T-helper 1 cell (primary cell): ENCODE measurements at regions not wholly inside any gene's neighbourhood (a gene's known extent, or its start where the extent isn't known, plus 50 kb on each side); places are given as distances from the start of the nearest gene placed in this dataset.
"Not testable (repeated sequence)": the region's sequence is repeated elsewhere in the genome, so short reads cannot be mapped to it uniquely, and the experiment has no call there.

Experiments
- DNase-seq, 5 donors: peaks; one replicate each; pipeline ENCODE4 v3.0.0-alpha.2; 2012 to 2020

DNA sequence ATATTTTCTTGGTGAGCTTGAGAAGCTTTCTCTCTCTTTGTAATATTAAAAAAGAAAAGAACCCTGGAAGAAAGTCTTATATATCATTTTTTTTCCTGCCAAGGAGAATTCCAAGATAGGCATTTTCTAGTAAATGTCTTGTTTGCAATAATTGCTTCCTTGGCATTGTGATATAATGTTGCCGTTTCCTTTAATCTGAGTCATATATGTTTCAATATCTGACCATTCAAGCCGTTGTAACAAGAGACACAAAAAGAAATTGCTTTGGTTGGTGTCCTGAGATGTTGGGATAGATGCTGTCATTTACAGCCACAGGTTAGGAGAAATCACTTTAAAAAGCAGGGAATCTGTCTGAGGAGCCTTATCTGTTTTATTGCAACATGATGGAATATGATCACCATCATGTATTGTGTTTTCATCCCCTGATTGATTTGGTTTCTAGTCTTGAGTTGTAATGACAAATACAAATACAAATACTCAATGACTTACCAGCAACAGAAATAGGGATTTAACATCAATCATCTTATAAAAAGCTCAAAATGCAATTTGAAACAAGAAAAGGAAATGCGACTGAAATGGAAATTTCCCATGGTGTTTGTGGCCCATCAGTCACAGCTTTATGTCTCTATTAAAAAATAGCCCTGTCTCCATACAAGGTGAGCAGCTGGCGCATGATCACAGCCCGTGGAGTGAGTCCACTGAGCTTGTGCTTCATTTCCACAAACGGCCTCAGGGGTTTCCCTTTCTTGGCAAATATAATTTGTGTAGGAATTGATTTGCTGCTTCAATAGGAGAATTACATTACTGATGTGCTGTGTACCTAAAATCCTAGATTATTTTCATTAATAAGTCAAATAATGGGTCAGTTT lies 250.1 kb upstream of the TRPC7 start:
- DNase-seq, result no peak

DNA sequence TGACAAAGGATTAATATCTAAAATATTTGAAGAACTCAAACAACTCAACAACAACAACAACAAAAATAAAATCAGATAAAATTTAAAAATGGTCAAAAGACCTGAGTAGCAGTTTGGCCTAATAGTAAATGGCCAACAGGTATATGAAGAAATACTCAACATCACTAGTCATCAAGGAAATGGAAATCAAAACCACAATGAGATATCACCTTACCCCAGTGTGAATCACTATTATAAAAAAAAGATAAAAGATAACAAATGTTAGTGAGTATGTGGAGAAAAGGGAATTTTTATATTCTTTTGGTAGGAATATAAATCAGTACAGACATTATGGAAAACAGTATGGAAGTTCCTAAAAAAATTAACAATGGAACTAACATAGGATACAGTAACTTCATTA lies 247.9 kb upstream of the TRPC7 start:
- no peak for DNase-seq

DNA sequence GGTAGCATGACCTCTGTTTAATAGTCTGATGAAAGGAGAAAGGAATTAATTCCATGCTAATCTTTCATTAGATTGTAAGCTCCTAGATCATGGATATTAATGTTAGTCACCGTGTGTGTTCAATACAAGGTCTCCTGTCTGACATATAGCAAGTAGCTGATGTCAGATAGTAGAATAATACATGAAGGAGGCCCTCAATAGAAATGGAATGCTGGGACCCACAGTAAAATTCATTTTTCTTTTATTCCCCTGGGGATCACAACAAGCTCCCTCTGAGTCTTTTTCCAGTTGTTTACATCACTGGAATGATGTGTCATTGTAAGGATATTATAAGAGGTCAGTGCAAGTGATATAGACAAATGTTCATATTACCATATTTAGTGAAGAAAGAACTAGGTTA lies 240.3 kb upstream of the TRPC7 start:
- no peak for DNase-seq

DNA sequence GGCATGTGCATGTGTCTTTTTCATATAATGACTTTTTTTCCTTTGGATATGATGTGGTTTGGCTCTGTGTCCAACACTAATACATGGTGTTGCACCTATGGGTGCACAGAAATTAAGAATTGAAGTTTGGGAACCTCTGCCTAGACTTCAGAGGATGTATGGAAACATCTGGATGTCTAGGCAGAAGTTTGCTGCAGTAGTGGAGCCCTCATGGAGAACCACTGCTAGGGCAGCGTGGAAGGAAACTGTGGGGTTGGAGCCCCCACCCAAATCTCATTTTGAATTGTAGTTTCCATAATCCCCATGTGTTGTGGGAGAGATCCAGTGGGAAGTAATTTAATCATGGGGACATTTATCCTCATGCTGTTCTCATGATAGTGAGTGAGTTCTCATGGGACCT lies 235.0 kb upstream of the TRPC7 start:
- no peak for DNase-seq

DNA sequence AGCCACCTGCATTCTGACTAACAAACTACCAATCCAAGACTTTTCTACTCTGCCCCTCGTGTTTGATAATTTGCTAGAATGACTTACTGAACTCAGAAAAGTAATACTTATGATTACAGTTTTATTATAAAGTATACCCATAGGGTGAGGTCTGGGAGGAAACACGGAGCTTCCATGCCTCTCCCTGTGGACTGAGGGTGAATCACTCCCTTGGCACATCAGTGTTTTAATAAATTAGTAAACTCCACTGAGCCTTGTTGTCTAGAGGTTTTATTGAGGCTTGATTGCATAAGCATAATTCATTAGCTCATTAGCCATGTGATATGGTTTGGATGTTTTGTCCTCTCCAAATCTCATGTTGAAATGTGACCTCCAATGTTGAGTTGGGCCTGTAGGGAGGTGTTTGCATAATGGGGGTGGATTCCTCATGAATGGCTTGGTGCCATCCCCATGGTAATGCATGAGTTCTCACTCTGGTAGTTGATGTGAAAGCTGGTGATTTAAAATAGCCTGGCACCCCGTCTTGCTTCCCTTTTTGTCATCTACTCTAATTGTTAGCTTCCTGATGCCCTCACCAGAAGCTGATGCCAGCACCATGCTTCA lies 233.6 kb upstream of the TRPC7 start:
- no peak for DNase-seq

DNA sequence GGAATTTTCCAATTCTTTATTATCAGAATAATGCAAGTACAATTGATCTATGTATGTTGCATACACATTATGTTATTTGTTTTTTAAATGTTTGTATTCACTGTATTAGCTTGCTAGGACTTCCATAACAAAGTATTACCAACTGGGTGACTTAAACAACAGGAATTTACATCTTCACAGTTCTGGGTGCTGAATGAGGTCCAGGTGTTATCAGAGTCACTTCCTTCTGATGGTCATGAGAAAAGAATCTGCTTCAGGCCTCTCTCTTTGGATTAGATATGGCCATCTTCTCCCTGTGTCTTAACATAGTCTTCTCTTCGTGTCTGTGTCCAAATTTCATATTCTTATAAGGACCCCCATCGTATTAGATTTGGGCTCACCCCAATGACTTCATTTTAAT lies 229.1 kb upstream of the TRPC7 start:
- no peak for DNase-seq

DNA sequence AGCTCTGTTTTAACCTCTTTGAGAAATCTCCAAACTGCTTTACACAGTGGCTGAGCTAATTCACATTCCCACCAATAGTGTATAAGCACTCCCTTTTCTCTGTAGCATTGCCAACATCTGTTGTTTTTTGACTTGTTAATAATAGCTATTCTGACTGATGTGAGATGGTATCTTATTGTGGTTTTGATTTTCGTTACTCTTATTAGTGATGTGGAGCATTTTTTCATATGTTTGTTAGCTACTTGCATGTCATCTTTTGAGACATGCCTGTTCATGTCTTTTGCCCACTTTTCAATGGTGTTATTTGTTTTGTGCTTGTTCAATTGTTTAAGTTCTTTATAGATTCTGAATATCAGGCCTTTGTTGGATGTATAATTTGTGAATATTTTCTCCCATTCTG lies 225.2 kb upstream of the TRPC7 start:
- DNase-seq, result no peak

DNA sequence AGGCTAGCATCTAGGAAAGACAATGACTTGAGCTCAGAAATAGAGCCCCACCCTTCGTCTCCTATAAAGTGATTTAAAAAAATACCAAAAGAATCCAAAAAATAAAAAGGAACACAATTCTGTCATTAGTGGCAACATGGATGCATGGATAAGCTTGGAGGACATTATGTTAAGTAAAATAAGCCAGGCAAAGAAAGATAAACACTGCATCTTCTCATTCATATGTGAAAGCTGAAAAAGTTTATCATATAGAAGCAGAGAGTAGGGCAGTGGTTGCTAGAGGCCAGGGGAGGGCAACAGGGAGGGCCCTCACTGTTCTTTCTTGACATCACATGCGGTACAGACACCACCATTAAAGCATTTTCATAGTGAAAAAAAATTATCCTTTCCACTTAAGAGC lies 220.9 kb upstream of the TRPC7 start:
- DNase-seq, result no peak

DNA sequence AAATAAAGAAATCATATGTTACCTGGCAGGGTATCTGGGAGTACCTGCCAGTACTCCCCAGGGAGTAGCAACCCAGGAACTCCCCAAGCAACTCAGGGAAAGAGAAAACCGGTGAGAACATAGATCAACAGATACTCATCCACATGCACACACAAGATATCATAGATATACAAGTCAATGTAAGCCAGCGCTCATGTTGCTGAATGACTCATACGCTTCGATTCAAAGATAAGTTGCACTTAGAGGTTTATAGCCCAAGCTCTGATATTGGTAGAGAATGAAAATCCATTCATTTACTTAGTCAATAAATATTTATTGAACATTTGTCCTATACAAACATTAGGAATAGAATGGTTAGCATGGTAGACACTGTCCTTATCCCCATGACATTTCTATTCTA lies 219.1 kb upstream of the TRPC7 start:
- no peak for DNase-seq

DNA sequence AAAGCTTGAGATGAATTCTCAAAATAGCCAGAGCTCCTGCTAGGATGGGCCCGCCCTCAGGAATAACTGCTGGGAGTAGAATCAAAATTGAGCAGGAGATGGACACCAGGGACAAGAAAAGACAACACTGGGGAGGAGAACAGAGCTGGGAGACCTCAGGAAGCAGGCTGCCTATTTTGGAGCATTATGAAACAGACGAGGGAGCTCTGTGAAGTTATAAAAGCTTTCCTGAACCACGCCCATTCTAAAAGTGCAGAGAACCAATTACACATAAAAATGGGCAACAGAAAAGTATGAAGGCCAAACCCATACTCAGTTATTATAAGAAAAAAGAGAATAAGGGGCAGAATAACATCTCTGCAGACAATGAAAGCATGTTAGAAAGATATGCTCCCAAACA lies 213.9 kb upstream of the TRPC7 start:
- no peak for DNase-seq

DNA sequence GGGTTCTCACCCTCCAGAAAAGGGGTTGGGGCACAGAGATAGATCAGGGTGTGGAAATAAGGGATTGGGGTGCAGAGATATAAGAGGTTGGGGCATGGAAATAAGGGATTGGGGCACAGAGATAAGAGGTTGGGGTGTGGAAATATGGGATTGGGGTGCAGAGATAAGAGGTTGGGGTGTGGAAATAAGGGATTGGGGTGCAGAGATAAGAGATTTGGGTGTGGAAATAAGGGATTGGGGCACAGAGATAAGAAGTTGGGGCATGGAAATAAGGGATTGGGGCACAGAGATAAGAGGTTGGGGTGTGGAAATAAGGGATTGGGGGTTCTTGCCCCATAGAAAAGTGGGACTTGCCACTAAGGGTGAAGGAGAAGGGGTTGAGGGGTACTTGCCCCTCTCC lies 204.5 kb upstream of the TRPC7 start:
- not testable (repeated sequence) for DNase-seq

DNA sequence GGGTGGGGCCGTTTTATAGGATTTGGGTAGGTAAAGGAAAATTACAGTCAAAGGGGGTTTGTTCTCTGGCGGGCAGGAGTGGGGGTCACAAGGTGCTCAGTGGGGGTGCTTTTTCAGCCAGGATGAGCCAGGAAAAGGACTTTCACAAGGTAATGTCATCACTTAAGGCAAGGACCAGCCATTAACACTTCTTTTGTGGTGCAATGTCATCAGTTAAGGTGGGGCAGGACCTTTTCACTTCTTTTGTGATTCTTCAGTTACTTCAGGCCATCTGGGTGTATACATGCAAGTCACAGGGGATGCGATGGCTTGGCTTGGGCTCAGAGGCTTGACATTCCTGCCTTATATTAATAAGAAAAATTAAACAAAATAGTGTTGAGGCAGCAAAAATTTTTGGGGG lies 200.1 kb upstream of the TRPC7 start:
- DNase-seq, result not testable (repeated sequence)

DNA sequence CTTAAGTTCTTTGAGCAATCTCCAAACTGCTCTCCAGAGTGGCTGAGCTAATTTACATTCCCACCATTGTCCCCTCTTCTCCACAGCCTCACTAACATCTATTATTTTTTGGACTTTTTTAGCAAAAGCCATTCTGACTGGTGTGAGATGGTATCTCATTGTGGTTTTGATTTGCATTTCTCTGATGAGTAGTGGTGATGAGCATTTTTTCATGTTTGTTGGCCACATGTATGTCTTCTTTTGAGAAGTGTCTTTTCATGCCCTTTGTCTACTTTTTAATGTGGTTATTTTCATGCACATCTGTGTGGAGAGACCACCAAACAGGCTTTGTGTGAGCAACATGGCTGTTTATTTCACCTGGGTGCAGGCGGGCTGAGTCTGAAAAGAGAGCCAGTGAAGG lies 199.7 kb upstream of the TRPC7 start:
- DNase-seq, result not testable (repeated sequence)

DNA sequence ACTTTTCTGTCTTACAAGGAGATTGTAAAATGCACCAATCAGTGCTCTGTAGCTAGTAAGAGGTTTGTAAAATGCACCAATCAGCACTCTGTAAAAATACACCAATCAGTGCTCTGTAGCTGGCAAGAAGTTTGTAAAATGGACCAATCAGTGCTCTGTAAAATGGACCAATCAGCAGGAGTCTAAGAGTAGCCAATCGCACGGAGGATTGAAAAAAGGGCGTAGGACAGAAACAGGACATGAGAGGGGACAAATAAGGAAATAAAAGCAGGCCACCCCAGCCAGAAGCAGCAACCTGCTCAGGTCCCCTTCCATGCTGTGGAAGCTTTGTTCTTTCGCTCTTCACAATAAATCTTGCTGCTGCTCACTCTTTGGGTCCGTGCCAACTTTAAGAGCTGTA lies 199.1 kb upstream of the TRPC7 start:
- DNase-seq, result not testable (repeated sequence)

DNA sequence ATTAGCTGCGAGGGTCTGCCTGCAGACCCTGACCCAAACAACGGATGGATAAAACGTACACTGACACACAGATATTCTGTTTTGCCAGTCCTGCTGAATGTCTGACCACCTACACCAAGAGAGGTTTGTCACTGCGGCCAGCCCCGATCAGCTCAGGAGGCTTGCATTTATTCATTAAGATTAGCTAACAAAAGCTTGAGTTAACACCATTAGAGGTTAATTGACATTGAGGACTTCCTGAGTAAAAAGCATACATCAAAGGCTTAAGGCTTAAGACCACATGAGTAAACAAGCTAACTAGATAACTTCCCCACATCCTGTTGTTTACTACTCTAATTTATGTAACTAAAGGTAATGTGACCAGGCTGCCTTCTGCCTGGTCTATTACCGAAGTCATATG lies 198.1 kb upstream of the TRPC7 start:
- DNase-seq, result no peak

DNA sequence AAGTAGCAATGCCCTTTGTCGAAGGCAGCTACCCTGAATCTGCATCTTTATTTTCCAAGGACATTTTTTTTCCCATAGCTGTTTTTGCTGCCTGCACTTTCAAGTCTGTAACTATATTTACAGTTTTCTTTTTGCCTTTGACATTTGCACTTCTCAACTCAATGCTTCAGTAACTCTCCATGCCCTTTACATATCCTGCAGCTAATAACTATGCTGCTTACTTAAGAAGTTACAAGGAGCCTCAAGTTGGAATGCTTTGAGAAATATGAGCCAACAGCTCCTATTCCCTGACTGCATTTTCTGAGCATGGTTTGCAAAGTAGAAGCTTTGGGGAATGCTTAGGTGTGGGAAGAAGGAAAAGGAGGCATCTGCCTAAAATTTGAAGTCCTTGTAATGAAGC lies 194.8 kb upstream of the TRPC7 start:
- no peak for DNase-seq

DNA sequence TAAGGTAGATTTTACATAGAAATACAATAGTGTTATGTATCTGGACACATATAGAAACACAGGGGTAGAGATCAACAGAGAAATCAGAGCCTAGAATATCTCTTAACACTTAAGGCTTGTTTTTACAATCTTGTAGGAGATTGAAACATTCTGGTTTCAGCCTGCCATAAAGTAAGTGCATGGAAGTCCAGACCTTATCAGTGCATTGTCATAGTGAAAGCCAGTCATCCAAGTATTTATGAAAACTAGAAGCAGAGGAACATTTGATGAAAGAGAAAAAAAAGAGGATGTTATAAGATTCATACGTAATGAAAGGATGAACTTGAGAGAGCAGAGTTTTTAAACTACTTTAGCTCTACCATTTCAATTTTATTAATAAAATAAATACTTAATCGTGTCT lies 194.3 kb upstream of the TRPC7 start:
- DNase-seq, result no peak

DNA sequence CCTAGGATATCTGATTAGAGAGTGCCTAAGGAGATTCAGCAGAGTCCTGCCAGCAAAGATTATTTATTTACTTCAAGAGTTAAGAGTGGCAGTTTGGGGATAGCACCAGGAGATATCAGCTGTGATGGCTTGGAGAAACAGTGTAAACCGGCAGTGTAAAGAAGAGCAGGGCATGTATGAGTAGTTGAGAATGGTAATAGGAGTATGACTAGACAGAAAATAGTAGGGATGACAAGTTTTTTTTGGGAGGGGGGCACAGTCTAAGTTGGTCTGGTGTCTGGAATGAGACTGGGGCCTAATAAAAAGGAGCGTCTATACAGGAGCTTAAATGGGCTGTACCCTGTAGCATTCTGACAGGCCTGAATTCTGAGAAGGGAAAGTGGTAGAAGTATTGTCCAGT lies 181.8 kb upstream of the TRPC7 start:
- not testable (repeated sequence) for DNase-seq

DNA sequence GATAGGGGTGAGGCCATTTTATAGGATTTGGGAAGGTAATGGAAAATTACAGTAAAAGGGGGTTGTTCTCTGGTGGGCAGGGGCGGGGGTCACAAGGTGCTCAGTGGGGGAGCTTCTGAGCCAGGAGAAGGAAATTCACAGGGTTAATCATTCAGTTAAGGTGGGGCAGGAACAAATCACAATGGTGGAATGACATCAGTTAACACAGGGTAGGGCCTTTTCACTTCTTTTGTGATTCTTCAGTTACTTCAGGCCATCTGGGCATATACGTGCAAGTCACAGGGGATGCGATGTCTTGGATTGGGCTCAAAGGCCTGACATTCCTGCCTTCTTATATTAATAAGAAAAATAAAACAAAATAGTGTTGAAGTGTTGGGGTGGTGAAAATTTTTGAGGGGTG lies 181.1 kb upstream of the TRPC7 start:
- not testable (repeated sequence) for DNase-seq

DNA sequence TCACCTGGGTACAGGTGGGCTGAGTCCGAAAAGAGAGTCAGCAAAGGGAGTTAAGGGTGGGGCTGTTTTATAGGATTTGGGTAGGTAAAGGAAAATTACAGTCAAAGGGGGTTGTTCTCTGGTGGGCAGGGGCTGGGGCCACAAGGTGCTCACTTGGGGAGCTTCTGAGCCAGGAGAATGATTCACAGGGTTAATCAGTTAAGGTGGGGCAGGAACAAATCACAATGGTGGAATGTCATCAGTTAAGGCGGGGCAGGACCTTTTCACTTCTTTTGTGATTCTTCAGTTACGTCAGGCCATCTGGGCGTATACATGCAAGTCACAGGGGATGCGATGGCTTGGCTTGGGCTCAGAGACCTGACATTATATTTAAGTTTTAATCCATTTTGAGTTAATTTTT lies 179.7 kb upstream of the TRPC7 start:
- not testable (repeated sequence) for DNase-seq

DNA sequence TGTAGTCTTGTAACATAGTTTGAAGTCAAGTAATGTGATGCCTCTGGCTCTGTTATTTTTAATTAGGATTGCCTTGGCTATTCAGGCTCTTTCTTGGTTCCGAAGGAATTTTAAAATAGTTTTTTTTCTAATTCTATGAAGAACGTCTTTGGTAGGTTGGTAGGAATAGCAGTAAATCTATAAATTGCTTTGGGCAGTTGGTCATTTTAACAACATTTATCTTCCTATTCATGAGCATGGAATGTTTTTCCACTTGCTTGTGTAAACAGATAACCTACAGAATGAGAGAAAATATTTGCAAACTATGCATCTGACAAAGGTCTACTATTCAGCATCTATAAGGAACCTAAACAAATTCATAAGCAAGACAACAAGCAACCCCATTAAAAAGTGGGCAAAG lies 173.2 kb upstream of the TRPC7 start:
- DNase-seq, result no peak

DNA sequence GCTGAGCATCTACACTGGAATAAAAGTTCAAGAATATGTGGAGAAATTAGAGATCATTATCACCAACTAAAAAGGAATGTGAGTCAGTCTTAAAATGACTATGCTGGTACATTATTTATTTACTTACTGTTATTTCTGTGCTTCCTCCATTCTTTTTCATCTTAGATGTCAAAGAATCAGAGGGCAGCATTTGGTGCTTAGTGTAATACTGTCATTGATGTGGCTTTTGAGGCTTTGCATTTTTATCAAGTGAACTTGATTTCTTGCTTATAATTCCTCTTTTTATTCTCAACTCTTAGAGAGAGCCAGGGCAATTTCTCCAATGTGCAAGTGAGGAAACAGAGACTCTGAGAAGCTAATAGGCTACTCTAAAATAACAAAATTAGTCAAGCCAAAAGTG lies 163.7 kb upstream of the TRPC7 start:
- no peak for DNase-seq

DNA sequence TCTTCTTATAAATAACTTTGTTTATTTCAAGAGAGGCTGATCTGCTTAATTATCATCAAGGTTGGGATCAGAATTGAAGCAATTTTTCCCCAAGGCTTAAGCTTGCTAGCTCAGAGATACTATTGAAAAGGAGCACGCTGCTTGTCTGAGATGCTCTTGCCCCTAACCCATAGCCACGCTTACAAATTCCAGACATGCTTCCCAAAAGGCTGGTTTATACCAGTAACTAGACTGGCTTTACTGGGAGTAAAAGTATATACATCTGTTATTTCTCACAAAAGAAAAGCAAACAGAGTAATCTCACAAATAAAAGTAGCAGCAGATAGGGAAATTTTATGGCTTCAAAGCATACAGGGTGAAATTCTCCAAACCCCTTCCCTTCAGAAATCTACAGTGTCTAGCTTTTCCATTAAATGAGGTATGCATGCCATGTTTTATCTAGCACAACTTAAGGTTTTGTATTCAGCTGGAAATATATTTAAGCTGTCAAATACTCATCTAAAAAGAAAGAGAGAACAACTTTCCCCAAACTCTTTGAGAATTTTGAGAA lies 163.2 kb upstream of the TRPC7 start:
- no peak for DNase-seq

DNA sequence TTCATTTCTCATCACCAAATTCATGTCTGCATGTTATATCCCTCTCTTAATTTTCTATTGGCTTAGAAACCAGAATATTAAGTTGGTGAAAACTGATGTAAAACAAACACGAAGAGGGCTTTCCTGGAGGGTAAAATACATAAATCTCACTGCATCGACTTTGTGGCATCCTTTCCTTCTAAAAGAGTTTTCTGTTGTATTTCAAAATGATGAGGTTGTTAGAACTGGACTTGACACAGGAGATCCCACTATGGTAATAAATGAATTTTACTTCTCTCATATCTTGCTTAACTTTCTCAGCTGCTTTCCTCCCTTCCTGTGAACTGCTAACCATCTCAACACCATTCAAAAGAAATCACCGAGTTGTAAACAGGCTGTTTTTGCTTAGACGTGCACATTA lies 162.0 kb upstream of the TRPC7 start:
- no peak for DNase-seq
